CD14-positive monocyte (primary cell): ENCODE measurements at regions not wholly inside any gene's neighbourhood (a gene's known extent, or its start where the extent isn't known, plus 50 kb on each side); places are given as distances from the start of the nearest gene placed in this dataset.

Experiments
- DNase-seq, 3 donors: peaks; one replicate each; pipeline ENCODE4 v3.0.0-alpha.2; 2011 to 2022
- H2AFZ ChIP-seq: 2 replicates; pipeline ENCODE4 v1.6.0; 2012; ENCODE audit warnings: mild to moderate bottlenecking, low read depth, low read length, inconsistent platforms; ENCODE audit not compliant: insufficient read depth, poor library complexity, severe bottlenecking
- H3K27ac ChIP-seq, 2 donors: 1 replicate in 1 of 2; 2 replicates in 1 of 2; pipeline ENCODE4 v1.5.1; 2012 to 2013; ENCODE audit warnings: low read length in 2 of 2, control low read depth in 1 of 2, inconsistent platforms in 1 of 2, low read depth in 1 of 2, mild to moderate bottlenecking in 1 of 2
- H3K27me3 ChIP-seq, 2 donors: one replicate each; pipeline versions ENCODE4 v1.6.0 to v1.6.1; 2011 to 2013; ENCODE audit warnings: low read length in 2 of 2; ENCODE audit not compliant: control insufficient read depth in 2 of 2, insufficient read depth in 2 of 2
- H3K36me3 ChIP-seq, 2 donors: replicated peaks in 1 of 2; 1 replicate in 1 of 2; 2 replicates in 1 of 2; pipeline versions ENCODE4 v1.5.1 to v1.6.1; 2012 to 2013; ENCODE audit warnings: low read length in 2 of 2, control low read depth in 1 of 2, inconsistent platforms in 1 of 2, mild to moderate bottlenecking in 1 of 2; ENCODE audit not compliant: insufficient read depth in 2 of 2, control insufficient read depth in 1 of 2
- H3K4me1 ChIP-seq, 2 donors: 1 replicate in 1 of 2; 2 replicates in 1 of 2; pipeline versions ENCODE4 v1.5.1 to v1.6.1; 2012 to 2013; ENCODE audit warnings: low read length in 2 of 2, control low read depth in 1 of 2, inconsistent platforms in 1 of 2, mild to moderate bottlenecking in 1 of 2, moderate library complexity in 1 of 2; ENCODE audit not compliant: insufficient read depth in 2 of 2, control insufficient read depth in 1 of 2
- H3K4me2 ChIP-seq: replicated peaks from 2 replicates; pipeline ENCODE3; 2012; ENCODE audit warnings: low read length, moderate library complexity, mild to moderate bottlenecking; ENCODE audit not compliant: poor library complexity, severe bottlenecking; ENCODE audit errors: extremely low read depth
- H3K4me3 ChIP-seq, 3 experiments: fragments of 200-600 bp in 1 of 3; sonication (generic) in 1 of 3; replicated peaks in 1 of 3; 1 replicate in 2 of 3; 2 replicates in 1 of 3; pipeline ENCODE4 v1.5.1; 2011 to 2013; ENCODE audit warnings: low read length in 3 of 3, mild to moderate bottlenecking in 3 of 3, control low read depth in 2 of 3, low read depth in 2 of 3, inconsistent platforms in 1 of 3, moderate library complexity in 1 of 3
- H3K79me2 ChIP-seq: 2 replicates; pipeline ENCODE4 v1.6.0; 2012; ENCODE audit warnings: mild to moderate bottlenecking, control low read depth, inconsistent platforms, low read length, moderate library complexity; ENCODE audit not compliant: insufficient read depth
- H3K9ac ChIP-seq: 2 replicates; pipeline ENCODE4 v1.6.0; 2017; ENCODE audit warnings: low read length, mild to moderate bottlenecking; ENCODE audit not compliant: insufficient read depth, poor library complexity, severe bottlenecking
- H3K9me3 ChIP-seq, 2 donors: replicated peaks in 1 of 2; 1 replicate in 1 of 2; 2 replicates in 1 of 2; pipeline versions ENCODE4 v1.5.1 to v1.6.1; 2012 to 2013; ENCODE audit warnings: low read length in 2 of 2, control low read depth in 1 of 2; ENCODE audit not compliant: control insufficient read depth in 1 of 2, insufficient read depth in 1 of 2
- H4K20me1 ChIP-seq: 2 replicates; pipeline ENCODE4 v1.6.0; 2012; ENCODE audit warnings: mild to moderate bottlenecking, low read length, control low read depth, moderate library complexity; ENCODE audit not compliant: insufficient read depth
- H3K27ac Mint-ChIP-seq, 7 donors: one replicate each; pipeline ENCODE4 v1.8.0; 2020; ENCODE audit warnings: mild to moderate bottlenecking in 7 of 7, mixed read lengths in 7 of 7, moderate library complexity in 6 of 7, inconsistent platforms in 2 of 7
- H3K27me3 Mint-ChIP-seq, 3 donors: one replicate each; pipeline ENCODE4 v1.8.0; 2021 to 2022; ENCODE audit warnings: low read depth in 3 of 3, mild to moderate bottlenecking in 3 of 3, mixed read lengths in 3 of 3, moderate library complexity in 3 of 3, inconsistent platforms in 1 of 3
- H3K36me3 Mint-ChIP-seq, 2 donors: one replicate each; pipeline ENCODE4 v1.8.0; 2020; ENCODE audit warnings: mixed read lengths in 2 of 2, inconsistent platforms in 1 of 2, mild to moderate bottlenecking in 1 of 2
- H3K4me1 Mint-ChIP-seq: one replicate; pipeline ENCODE4 v1.8.0; 2020; ENCODE audit warnings: mild to moderate bottlenecking, mixed read lengths
- H3K4me3 Mint-ChIP-seq, 2 donors: one replicate each; pipeline ENCODE4 v1.8.0; 2020; ENCODE audit warnings: mild to moderate bottlenecking in 2 of 2, mixed read lengths in 2 of 2, moderate library complexity in 1 of 2
- H3K9me3 Mint-ChIP-seq, 7 donors: one replicate each; pipeline ENCODE4 v1.8.0; 2020 to 2022; ENCODE audit warnings: mixed read lengths in 7 of 7, mild to moderate bottlenecking in 6 of 7, moderate library complexity in 6 of 7, inconsistent platforms in 2 of 7
- WGBS: methylation state at CpG from one replicate; pipeline ENCODE4 v1.1.5; 2013; ENCODE audit warnings: missing lambda C conversion rate; ENCODE audit not compliant: insufficient coverage; 5-methylcytosine and 5-hydroxymethylcytosine counted together
- intact Hi-C, 2 donors: fragments of 100-400 bp; cut with micrococcal nuclease; formaldehyde crosslinking; loops; one replicate each; pipeline versions ENCODE4 v1.15.0 to v1.15.1; 2023
- TF ChIP-seq, protein P1 (sequence below): fragments of 200-600 bp; IDR thresholded peaks from one replicate; pipeline ENCODE4 v1.8.0; 2022; ENCODE audit warnings: antibody characterized with exemption, mild to moderate bottlenecking

DNA sequence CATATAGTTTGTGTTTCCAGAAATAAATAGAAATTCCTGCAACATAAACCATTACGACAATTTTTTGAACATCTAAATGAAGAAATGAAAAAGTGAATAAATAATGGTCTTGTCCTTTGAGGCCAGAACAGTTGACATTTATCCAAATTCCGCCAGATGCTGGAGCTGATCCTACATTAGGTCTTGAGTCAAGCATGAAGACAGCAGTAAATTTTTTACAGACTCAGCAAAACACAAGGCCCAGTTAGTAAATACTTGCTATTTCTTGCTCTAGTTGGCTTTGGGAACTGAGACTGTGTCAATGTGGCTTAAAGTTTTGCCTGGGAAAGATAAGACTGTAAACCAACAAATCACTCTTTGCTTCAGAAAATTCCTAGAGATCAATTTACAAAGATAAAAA lies 540.1 kb upstream of the RGS18 start:
- Histone ChIP-seq H3K36me3 (no peaks in the 10 kb centered on the region), H3K27ac (no peak overlapping the region), H3K4me3 (no peak overlapping the region), H3K9ac (no peak overlapping the region), H4K20me1 (no peaks in the 10 kb centered on the region), H3K27me3 (no peaks in the 10 kb centered on the region), H2AFZ (no peak overlapping the region), H3K4me2 (no peak overlapping the region), H3K9me3 (peaks cover 0 to 2% of the 10 kb centered on the region in 2 donors), H3K79me2 (no peaks in the 10 kb centered on the region), H3K4me1 (no peaks in the 10 kb centered on the region)
- H3K9me3 Mint-ChIP-seq, result peaks cover 2 to 9% (median 3%) of the 10 kb centered on the region in 7 donors
- no peaks in the 10 kb centered on the region for H3K27me3 Mint-ChIP-seq
- DNase-seq, result no peak
- H3K27ac Mint-ChIP-seq, result no peak overlapping the region
- no peaks in the 10 kb centered on the region for H3K36me3 Mint-ChIP-seq
- intact Hi-C loops, result no loop called here
- H3K4me1 Mint-ChIP-seq, result no peaks in the 10 kb centered on the region
- TF ChIP-seq, protein P1, sequence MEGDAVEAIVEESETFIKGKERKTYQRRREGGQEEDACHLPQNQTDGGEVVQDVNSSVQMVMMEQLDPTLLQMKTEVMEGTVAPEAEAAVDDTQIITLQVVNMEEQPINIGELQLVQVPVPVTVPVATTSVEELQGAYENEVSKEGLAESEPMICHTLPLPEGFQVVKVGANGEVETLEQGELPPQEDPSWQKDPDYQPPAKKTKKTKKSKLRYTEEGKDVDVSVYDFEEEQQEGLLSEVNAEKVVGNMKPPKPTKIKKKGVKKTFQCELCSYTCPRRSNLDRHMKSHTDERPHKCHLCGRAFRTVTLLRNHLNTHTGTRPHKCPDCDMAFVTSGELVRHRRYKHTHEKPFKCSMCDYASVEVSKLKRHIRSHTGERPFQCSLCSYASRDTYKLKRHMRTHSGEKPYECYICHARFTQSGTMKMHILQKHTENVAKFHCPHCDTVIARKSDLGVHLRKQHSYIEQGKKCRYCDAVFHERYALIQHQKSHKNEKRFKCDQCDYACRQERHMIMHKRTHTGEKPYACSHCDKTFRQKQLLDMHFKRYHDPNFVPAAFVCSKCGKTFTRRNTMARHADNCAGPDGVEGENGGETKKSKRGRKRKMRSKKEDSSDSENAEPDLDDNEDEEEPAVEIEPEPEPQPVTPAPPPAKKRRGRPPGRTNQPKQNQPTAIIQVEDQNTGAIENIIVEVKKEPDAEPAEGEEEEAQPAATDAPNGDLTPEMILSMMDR, result no peak
- no CpG with 5 or more reads among the region's 2 CpGs for WGBS
- H3K4me3 Mint-ChIP-seq, result no peak overlapping the region

DNA sequence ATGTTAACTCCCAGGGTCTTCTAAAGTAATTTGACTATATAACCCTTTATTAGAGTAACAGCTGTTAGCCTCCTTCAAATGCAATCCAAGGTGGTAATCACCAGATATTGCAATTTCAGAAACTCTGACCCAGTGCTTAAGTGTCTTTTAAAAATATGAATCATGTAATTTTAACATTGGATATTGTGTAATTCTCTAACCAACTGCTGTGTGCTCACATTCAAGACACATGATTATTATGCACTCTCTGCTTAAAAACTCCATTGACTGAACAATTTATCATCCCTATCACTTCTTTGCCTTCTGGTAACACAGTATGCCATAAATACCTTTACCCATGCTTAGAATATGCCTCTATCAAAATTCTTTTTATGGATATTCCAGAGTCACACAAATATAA lies 537.4 kb upstream of the RGS18 start:
- Histone ChIP-seq H3K36me3 (no peaks in the 10 kb centered on the region), H3K4me2 (no peak overlapping the region), H4K20me1 (no peaks in the 10 kb centered on the region), H3K27me3 (no peaks in the 10 kb centered on the region), H3K9ac (no peak overlapping the region), H3K79me2 (no peaks in the 10 kb centered on the region), H3K4me1 (no peaks in the 10 kb centered on the region), H3K4me3 (no peak overlapping the region), H3K27ac (no peak overlapping the region), H3K9me3 (no peaks in the 10 kb centered on the region), H2AFZ (no peak overlapping the region)
- no peaks in the 10 kb centered on the region for H3K4me1 Mint-ChIP-seq
- no peak for DNase-seq
- H3K36me3 Mint-ChIP-seq, result no peaks in the 10 kb centered on the region
- peaks cover 0 to 5% (median 2%) of the 10 kb centered on the region in 7 donors for H3K9me3 Mint-ChIP-seq
- no peak overlapping the region for H3K4me3 Mint-ChIP-seq
- intact Hi-C loops, result no loop called here
- TF ChIP-seq, protein P1, result no peak
- H3K27ac Mint-ChIP-seq, result no peak overlapping the region
- no peaks in the 10 kb centered on the region for H3K27me3 Mint-ChIP-seq
